ENCODE measurements at regions not wholly inside any gene's neighbourhood (a gene's known extent, or its start where the extent isn't known, plus 50 kb on each side); places are given as distances from the start of the nearest gene placed in this dataset.
A peak's percentile ranks its signal among the peaks of the same experiment; 100 is the strongest.

DNA sequence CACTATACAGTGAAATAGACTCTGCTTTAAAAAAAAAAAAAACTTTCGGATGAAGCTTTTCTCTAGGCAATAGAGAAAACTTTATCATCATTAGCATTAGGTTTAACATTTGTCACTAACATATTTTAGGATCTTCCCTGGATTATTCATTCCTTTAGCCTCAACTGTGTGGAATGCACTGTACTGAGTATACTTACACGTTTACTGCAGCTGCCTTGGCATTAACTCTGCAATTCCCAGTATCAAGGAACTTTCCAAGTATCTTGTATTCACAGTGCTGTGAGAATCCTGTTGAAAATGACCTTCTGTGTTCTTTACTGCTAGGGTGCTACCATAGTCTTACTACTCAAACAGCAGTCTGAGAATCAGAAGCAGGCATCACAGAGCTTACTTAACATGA is 328.2 kb upstream of the COL3A1 start:
- no peak for TF ChIP-seq CTCF (IDR thresholded peaks at IDR 0.05; ENCODE audit: insufficient read depth, low read depth, low read length, missing control alignments)
- H3K4me3 ChIP-seq (ENCODE audit: low read length), result no peak overlapping the region
- no peak for DNase-seq (ENCODE audit: low read depth)

- no peak for TF ChIP-seq CTCF (IDR thresholded peaks at IDR 0.05; ENCODE audit: insufficient read depth, low read depth, low read length, missing control alignments)
- no peak overlapping the region for H3K4me3 ChIP-seq (ENCODE audit: low read length)
- no peak for DNase-seq (ENCODE audit: low read depth)
Measured at GRCh38 chr2:188647430-188648070, 326.6 kb upstream of the COL3A1 start.

GRCh38 chr2:188659656-188660406 is 314.3 kb upstream of the COL3A1 start:
- DNase-seq (ENCODE audit: low read depth), result peak; percentile 33
- TF ChIP-seq CTCF (IDR thresholded peaks at IDR 0.05; ENCODE audit: insufficient read depth, low read depth, low read length, missing control alignments), result no peak
- no peak overlapping the region for H3K4me3 ChIP-seq (ENCODE audit: low read length)

- no peak for DNase-seq (ENCODE audit: low read depth)
- no peak for TF ChIP-seq CTCF (IDR thresholded peaks at IDR 0.05; ENCODE audit: insufficient read depth, low read depth, low read length, missing control alignments)
- no peak overlapping the region for H3K4me3 ChIP-seq (ENCODE audit: low read length)
Measured at GRCh38 chr2:188663301-188663700, 310.9 kb upstream of the COL3A1 start.

DNA sequence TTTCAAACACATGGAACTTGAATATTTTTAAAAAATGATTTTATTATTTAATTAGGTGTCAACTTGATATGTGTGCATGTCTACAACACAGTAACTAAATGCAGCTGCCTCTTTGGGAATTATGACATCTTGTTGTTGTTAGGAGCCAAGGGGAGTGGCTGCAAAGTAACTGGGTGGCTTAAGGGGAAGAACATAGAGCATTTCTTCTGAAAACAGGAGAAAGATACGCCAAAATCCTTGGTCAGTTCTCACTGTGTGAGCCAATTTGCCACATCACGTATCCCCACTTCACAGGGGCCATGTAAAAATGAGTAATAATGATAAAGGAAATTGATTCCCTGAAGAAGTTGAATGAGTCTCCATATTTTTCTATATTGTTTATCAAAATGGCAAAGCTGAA is 309.8 kb upstream of the COL3A1 start:
- TF ChIP-seq CTCF (IDR thresholded peaks at IDR 0.05; ENCODE audit: insufficient read depth, low read depth, low read length, missing control alignments), result no peak
- DNase-seq (ENCODE audit: low read depth), result no peak
- H3K4me3 ChIP-seq (ENCODE audit: low read length), result no peak overlapping the region

- no peak for DNase-seq (ENCODE audit: low read depth)
- TF ChIP-seq CTCF (IDR thresholded peaks at IDR 0.05; ENCODE audit: insufficient read depth, low read depth, low read length, missing control alignments), result no peak
- H3K4me3 ChIP-seq (ENCODE audit: low read length), result no peak overlapping the region
Measured at GRCh38 chr2:188664951-188665595, 309.1 kb upstream of the COL3A1 start.

Data from epithelial cell of esophagus (primary cell).